ENCODE measurements at regions not wholly inside any gene's neighbourhood (a gene's known extent, or its start where the extent isn't known, plus 50 kb on each side); places are given as distances from the start of the nearest gene placed in this dataset.

- in situ Hi-C loops (cut with MboI) (no loop called here), intact Hi-C loops (cut with micrococcal nuclease) (no loop called here)
- H2AFZ ChIP-seq (ENCODE audit: low read depth, low read length): no peak overlapping the region
- ATAC-seq (no peak), DNase-seq (ENCODE audit: extremely low read depth in 1 of 4, low spot score in 3 of 4) (no peak), FAIRE-seq (no peak)
- no peaks in the 10 kb centered on the region for H3K27me3 ChIP-seq (ENCODE audit: control insufficient read depth in 2 of 2, insufficient read depth in 2 of 2, low read length in 2 of 2)
- no peak overlapping the region for H3K4me2 ChIP-seq (ENCODE audit: insufficient read depth, low read length)
- no peaks in the 10 kb centered on the region for H3K4me1 ChIP-seq (replicated peaks in 1 of 2; ENCODE audit: control insufficient read depth in 2 of 2, insufficient read depth in 2 of 2, low read length in 2 of 2)
- H3K9me1 ChIP-seq (ENCODE audit: control insufficient read depth, insufficient read depth, low read length): no peaks in the 10 kb centered on the region
- ChIA-PET POLR2A (no interaction called here), CTCF (ENCODE audit: low intra/inter-chr PET ratio) (no interaction called here)
- no peak for TF ChIP-seq DLX4 (CRISPR knock-in tag; IDR thresholded peaks at IDR 0.05)
- TF ChIP-seq PHB (CRISPR knock-in tag; IDR thresholded peaks at IDR 0.05): no peak
- TF ChIP-seq ZKSCAN8 (CRISPR knock-in tag; IDR thresholded peaks at IDR 0.05): no peak
- TF ChIP-seq BDP1 (IDR thresholded peaks at IDR 0.05; ENCODE audit: insufficient read depth, insufficient read length): no peak
- no TSS peak for BruUV-seq (replicated peaks)
- WGBS (ENCODE audit: insufficient coverage, low coverage, missing lambda C conversion rate): 0% methylated on average over 1 of the region's 1 CpG
- no peaks in the 10 kb centered on the region for H4K20me1 ChIP-seq (replicated peaks; ENCODE audit: control insufficient read depth, insufficient read depth, low read length)
- H3K79me2 ChIP-seq (ENCODE audit: control insufficient read depth, insufficient read depth, low read length): no peaks in the 10 kb centered on the region
- H3K9ac ChIP-seq (ENCODE audit: insufficient read depth in 1 of 2, low read depth in 2 of 2, low read length in 2 of 2): no peak overlapping the region
- no peak overlapping the region for H3K27ac ChIP-seq (ENCODE audit: extremely low read depth, low read depth, low read length)
- no peaks in the 10 kb centered on the region for H3K9me3 ChIP-seq (replicated peaks; ENCODE audit: control insufficient read depth, insufficient read depth, low read depth, low read length)
- no peaks in the 10 kb centered on the region for H3K36me3 ChIP-seq (ENCODE audit: control insufficient read depth, insufficient read depth, low read length)
- no peak overlapping the region for H3K4me3 ChIP-seq
Observed at GRCh38 chr2:220959391-220959802, 612.7 kb downstream of the EPHA4 start.

DNA sequence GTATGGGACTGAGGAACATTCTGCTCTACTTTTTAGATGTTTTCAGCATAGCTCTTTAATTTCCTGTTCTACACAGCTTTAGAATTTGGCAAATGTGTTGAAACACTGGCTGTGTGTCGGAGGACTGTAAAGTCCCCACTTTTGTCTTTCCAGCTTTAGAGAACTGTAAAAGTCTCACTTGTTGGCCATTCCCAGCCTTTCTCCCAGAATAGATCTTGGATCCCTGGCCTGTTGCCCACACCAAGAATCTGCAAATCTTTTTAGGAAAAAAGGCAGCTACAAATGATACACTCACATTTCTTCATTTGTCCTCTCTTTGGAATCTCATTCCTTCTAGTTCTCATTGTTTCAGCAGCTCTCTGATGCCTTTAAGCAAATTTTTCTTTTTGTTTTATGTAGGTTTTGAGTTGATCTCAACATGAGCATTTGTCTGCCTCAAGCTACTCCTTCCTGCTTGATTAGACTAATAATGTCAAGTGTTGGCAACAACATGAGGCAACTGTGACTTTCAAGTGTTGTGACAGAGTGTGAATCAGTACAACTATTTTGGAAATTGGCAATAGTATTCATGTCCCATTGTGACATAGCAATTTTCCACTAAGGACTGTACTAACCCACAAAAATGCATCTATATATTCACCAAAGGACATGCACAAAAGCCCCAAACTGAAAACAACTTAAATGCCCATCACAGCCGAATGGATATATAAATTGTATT, 610.8 kb downstream of the EPHA4 start:
- 4% methylated on average over 2 of the region's 2 CpGs for WGBS (ENCODE audit: insufficient coverage, low coverage, missing lambda C conversion rate)
- H4K20me1 ChIP-seq (replicated peaks; ENCODE audit: control insufficient read depth, insufficient read depth, low read length): no peaks in the 10 kb centered on the region
- H3K9ac ChIP-seq (ENCODE audit: insufficient read depth in 1 of 2, low read depth in 2 of 2, low read length in 2 of 2): no peak overlapping the region
- no peaks in the 10 kb centered on the region for H3K9me1 ChIP-seq (ENCODE audit: control insufficient read depth, insufficient read depth, low read length)
- no peaks in the 10 kb centered on the region for H3K27me3 ChIP-seq (ENCODE audit: control insufficient read depth in 2 of 2, insufficient read depth in 2 of 2, low read length in 2 of 2)
- intact Hi-C loops (cut with micrococcal nuclease) (no loop called here), in situ Hi-C loops (cut with MboI) (no loop called here)
- H2AFZ ChIP-seq (ENCODE audit: low read depth, low read length): no peak overlapping the region
- FAIRE-seq: no peak
- TF ChIP-seq ARNT (IDR thresholded peaks at IDR 0.05): no peak
- TF ChIP-seq, protein P1, sequence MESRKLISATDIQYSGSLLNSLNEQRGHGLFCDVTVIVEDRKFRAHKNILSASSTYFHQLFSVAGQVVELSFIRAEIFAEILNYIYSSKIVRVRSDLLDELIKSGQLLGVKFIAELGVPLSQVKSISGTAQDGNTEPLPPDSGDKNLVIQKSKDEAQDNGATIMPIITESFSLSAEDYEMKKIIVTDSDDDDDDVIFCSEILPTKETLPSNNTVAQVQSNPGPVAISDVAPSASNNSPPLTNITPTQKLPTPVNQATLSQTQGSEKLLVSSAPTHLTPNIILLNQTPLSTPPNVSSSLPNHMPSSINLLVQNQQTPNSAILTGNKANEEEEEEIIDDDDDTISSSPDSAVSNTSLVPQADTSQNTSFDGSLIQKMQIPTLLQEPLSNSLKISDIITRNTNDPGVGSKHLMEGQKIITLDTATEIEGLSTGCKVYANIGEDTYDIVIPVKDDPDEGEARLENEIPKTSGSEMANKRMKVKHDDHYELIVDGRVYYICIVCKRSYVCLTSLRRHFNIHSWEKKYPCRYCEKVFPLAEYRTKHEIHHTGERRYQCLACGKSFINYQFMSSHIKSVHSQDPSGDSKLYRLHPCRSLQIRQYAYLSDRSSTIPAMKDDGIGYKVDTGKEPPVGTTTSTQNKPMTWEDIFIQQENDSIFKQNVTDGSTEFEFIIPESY (CRISPR knock-in tag; IDR thresholded peaks at IDR 0.05): no peak
- TF ChIP-seq NCOA1 (IDR thresholded peaks at IDR 0.05; ENCODE audit: low read depth): no peak
- no peak for TF ChIP-seq SAFB2 (IDR thresholded peaks at IDR 0.05; ENCODE audit: borderline replicate concordance, low read depth, low read length, severe bottlenecking)
- H3K79me2 ChIP-seq (ENCODE audit: control insufficient read depth, insufficient read depth, low read length): no peaks in the 10 kb centered on the region
- BruUV-seq (replicated peaks): no TSS peak
- H3K36me3 ChIP-seq (ENCODE audit: control insufficient read depth, insufficient read depth, low read length): no peaks in the 10 kb centered on the region
- H3K4me2 ChIP-seq (ENCODE audit: insufficient read depth, low read length): no peak overlapping the region
- H3K27ac ChIP-seq (ENCODE audit: extremely low read depth, low read depth, low read length): no peak overlapping the region
- no peak overlapping the region for H3K4me3 ChIP-seq
- no peak for ATAC-seq
- H3K4me1 ChIP-seq (replicated peaks in 1 of 2; ENCODE audit: control insufficient read depth in 2 of 2, insufficient read depth in 2 of 2, low read length in 2 of 2): no peaks in the 10 kb centered on the region
- POLR2A ChIA-PET: no interaction called here
- DNase-seq (ENCODE audit: extremely low read depth in 1 of 4, low spot score in 3 of 4): no peak
- no peaks in the 10 kb centered on the region for H3K9me3 ChIP-seq (replicated peaks; ENCODE audit: control insufficient read depth, insufficient read depth, low read depth, low read length)
- CTCF ChIA-PET (ENCODE audit: low intra/inter-chr PET ratio): no interaction called here

Data from K562 (cell line).